ENCODE measurements at regions not wholly inside any gene's neighbourhood (a gene's known extent, or its start where the extent isn't known, plus 50 kb on each side); places are given as distances from the start of the nearest gene placed in this dataset.
A peak's percentile ranks its signal among the peaks of the same experiment; 100 is the strongest.

DNA sequence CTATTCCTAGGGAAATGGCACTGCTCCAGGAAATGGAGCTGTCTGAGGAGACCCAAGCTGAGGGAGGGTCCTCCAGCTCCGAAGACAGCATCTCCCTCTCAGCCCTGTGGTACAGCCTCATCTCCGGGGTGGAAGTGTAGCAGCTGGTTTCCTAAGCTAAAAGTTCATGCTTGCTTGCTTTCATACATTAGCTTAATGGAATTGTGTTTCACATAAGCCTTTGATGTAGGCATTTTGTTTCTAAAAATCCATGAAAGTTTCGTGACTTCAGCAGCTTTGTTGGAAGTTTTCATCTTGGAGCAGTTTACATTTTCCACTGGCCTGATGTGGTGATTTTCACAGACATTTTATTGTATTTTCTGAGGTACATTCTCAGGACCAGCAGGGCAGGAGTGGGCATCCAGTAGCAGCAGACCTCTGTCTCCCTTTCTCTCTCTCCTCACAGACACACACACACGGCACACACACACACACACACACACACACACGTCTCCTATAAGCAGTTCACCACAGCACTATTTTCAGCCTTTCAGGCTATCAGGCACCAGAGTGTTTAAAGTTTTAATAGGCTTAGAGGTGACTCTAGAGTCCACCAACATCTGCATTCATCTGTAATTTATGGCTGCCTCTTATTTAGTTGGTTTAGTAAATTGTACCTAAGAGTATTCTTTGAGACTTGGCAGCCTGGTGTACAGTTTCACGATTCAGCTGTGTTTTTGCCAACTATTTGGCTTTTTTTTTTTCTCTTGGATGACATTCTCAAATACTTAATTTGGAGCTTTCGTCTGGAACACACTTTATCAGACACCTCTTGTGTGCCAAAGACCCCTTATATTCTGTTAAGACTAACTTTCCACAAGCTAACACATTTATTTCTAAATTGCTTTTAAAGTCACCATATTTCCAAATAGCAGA, 225.8 kb upstream of the SFRP2 start:
- Histone ChIP-seq H3K4me2 (ENCODE audit: extremely low read depth, insufficient read depth, low read length) (no peak overlapping the region), H4K20me1 (ENCODE audit: control insufficient read depth, extremely low read depth, insufficient read depth, low read length) (no peaks in the 10 kb centered on the region), H3K27ac (ENCODE audit: insufficient read depth, low read length) (no peak overlapping the region), H2AFZ (ENCODE audit: low read length) (no peak overlapping the region), H3K4me1 (ENCODE audit: control insufficient read depth, extremely low read depth, insufficient read depth, low read length) (no peaks in the 10 kb centered on the region), H3K9ac (ENCODE audit: insufficient read depth, low read length) (no peak overlapping the region), H3K36me3 (ENCODE audit: control insufficient read depth, insufficient read depth, low read length) (no peaks in the 10 kb centered on the region), H3K79me2 (ENCODE audit: control insufficient read depth, insufficient read depth, low read length) (no peaks in the 10 kb centered on the region), H3K27me3 (ENCODE audit: control insufficient read depth, insufficient read depth, low read length) (no peaks in the 10 kb centered on the region), H3K9me3 (ENCODE audit: control insufficient read depth, insufficient read depth, low read depth, low read length) (no peaks in the 10 kb centered on the region), H3K4me3 (replicated peaks in 1 of 4; ENCODE audit: control extremely low read depth in 1 of 4, insufficient read depth in 1 of 4, low read depth in 3 of 4, low read length in 4 of 4) (no peak overlapping the region)
- DNase-seq (ENCODE audit: low read depth in 2 of 2), result peak in 1 of 2 donors; percentile 2
- TF ChIP-seq EZH2 (IDR thresholded peaks at IDR 0.05; ENCODE audit: low read length, missing control alignments), result no peak

- Histone ChIP-seq H3K79me2 (ENCODE audit: control insufficient read depth, insufficient read depth, low read length) (no peaks in the 10 kb centered on the region), H4K20me1 (ENCODE audit: control insufficient read depth, extremely low read depth, insufficient read depth, low read length) (no peaks in the 10 kb centered on the region), H3K27me3 (ENCODE audit: control insufficient read depth, insufficient read depth, low read length) (no peaks in the 10 kb centered on the region), H3K9me3 (ENCODE audit: control insufficient read depth, insufficient read depth, low read depth, low read length) (no peaks in the 10 kb centered on the region), H3K4me1 (ENCODE audit: control insufficient read depth, extremely low read depth, insufficient read depth, low read length) (no peaks in the 10 kb centered on the region), H3K9ac (ENCODE audit: insufficient read depth, low read length) (no peak overlapping the region), H3K36me3 (ENCODE audit: control insufficient read depth, insufficient read depth, low read length) (no peaks in the 10 kb centered on the region), H3K4me2 (ENCODE audit: extremely low read depth, insufficient read depth, low read length) (no peak overlapping the region), H3K4me3 (replicated peaks in 1 of 4; ENCODE audit: control extremely low read depth in 1 of 4, insufficient read depth in 1 of 4, low read depth in 3 of 4, low read length in 4 of 4) (no peak overlapping the region), H2AFZ (ENCODE audit: low read length) (no peak overlapping the region), H3K27ac (ENCODE audit: insufficient read depth, low read length) (no peak overlapping the region)
- TF ChIP-seq EZH2 (IDR thresholded peaks at IDR 0.05; ENCODE audit: low read length, missing control alignments), result no peak
- TF ChIP-seq, protein P1, sequence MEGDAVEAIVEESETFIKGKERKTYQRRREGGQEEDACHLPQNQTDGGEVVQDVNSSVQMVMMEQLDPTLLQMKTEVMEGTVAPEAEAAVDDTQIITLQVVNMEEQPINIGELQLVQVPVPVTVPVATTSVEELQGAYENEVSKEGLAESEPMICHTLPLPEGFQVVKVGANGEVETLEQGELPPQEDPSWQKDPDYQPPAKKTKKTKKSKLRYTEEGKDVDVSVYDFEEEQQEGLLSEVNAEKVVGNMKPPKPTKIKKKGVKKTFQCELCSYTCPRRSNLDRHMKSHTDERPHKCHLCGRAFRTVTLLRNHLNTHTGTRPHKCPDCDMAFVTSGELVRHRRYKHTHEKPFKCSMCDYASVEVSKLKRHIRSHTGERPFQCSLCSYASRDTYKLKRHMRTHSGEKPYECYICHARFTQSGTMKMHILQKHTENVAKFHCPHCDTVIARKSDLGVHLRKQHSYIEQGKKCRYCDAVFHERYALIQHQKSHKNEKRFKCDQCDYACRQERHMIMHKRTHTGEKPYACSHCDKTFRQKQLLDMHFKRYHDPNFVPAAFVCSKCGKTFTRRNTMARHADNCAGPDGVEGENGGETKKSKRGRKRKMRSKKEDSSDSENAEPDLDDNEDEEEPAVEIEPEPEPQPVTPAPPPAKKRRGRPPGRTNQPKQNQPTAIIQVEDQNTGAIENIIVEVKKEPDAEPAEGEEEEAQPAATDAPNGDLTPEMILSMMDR (conservative IDR thresholded peaks at IDR 0.05 in 1 of 2, IDR thresholded peaks at IDR 0.05 in 1 of 2; ENCODE audit: low read depth in 1 of 2, low read length in 2 of 2), result no peak
- no peak for DNase-seq (ENCODE audit: low read depth in 2 of 2)
These were observed 224.7 kb upstream of the SFRP2 start for GRCh38 chr4:154013576-154013975.

GRCh38 chr4:154010371-154010770, 221.5 kb upstream of the SFRP2 start:
- H3K4me3 ChIP-seq (replicated peaks in 1 of 4; ENCODE audit: control extremely low read depth in 1 of 4, insufficient read depth in 1 of 4, low read depth in 3 of 4, low read length in 4 of 4), result no peak overlapping the region
- H2AFZ ChIP-seq (ENCODE audit: low read length), result no peak overlapping the region
- no peaks in the 10 kb centered on the region for H3K9me3 ChIP-seq (ENCODE audit: control insufficient read depth, insufficient read depth, low read depth, low read length)
- no peak overlapping the region for H3K4me2 ChIP-seq (ENCODE audit: extremely low read depth, insufficient read depth, low read length)
- no peak for DNase-seq (ENCODE audit: low read depth in 2 of 2)
- no peak overlapping the region for H3K9ac ChIP-seq (ENCODE audit: insufficient read depth, low read length)
- H3K27ac ChIP-seq (ENCODE audit: insufficient read depth, low read length), result no peak overlapping the region
- no peaks in the 10 kb centered on the region for H4K20me1 ChIP-seq (ENCODE audit: control insufficient read depth, extremely low read depth, insufficient read depth, low read length)
- TF ChIP-seq, protein P1 (conservative IDR thresholded peaks at IDR 0.05 in 1 of 2, IDR thresholded peaks at IDR 0.05 in 1 of 2; ENCODE audit: low read depth in 1 of 2, low read length in 2 of 2), result no peak
- no peak for TF ChIP-seq EZH2 (IDR thresholded peaks at IDR 0.05; ENCODE audit: low read length, missing control alignments)
- H3K79me2 ChIP-seq (ENCODE audit: control insufficient read depth, insufficient read depth, low read length), result no peaks in the 10 kb centered on the region
- H3K4me1 ChIP-seq (ENCODE audit: control insufficient read depth, extremely low read depth, insufficient read depth, low read length), result peaks cover under 1% of the 10 kb centered on the region
- H3K36me3 ChIP-seq (ENCODE audit: control insufficient read depth, insufficient read depth, low read length), result no peaks in the 10 kb centered on the region
- H3K27me3 ChIP-seq (ENCODE audit: control insufficient read depth, insufficient read depth, low read length), result no peaks in the 10 kb centered on the region
